ENCODE measurements at regions not wholly inside any gene's neighbourhood (a gene's known extent, or its start where the extent isn't known, plus 50 kb on each side); places are given as distances from the start of the nearest gene placed in this dataset.

GRCh38 chr20:57103146-57103800 lies 163.2 kb downstream of the BMP7 start:
- no peaks in the 10 kb centered on the region for H3K27me3 ChIP-seq (ENCODE audit: insufficient read depth, low read length)
- POLR2A ChIA-PET, result no interaction called here

More at GRCh38 chr20:57103146-57103800, 163.2 kb downstream of the BMP7 start:
- Histone ChIP-seq H3K4me1 (ENCODE audit: control insufficient read depth in 1 of 2, insufficient read depth in 2 of 2, low read length in 2 of 2) (peaks cover 0 to 6% of the 10 kb centered on the region in 2 experiments; a peak in 1 of 4 replicates), H3K4me2 (ENCODE audit: low read length) (no peak overlapping the region), H3K9me3 (ENCODE audit: control insufficient read depth in 1 of 2, insufficient read depth in 1 of 2, low read depth in 1 of 2, low read length in 2 of 2) (peaks cover 0 to 3% of the 10 kb centered on the region in 2 experiments; a peak in 1 of 4 replicates), H2AFZ (ENCODE audit: low read depth, low read length, poor library complexity, severe bottlenecking) (no peak overlapping the region), H3K27ac (ENCODE audit: low read depth, low read length) (no peak overlapping the region), H3K9ac (ENCODE audit: low read length) (no peak overlapping the region), H3K4me3 (replicated peaks in 1 of 2; ENCODE audit: low read depth in 1 of 2, low read length in 2 of 2) (no peak overlapping the region), H3K79me2 (ENCODE audit: insufficient read depth, low read length) (no peaks in the 10 kb centered on the region), H3K36me3 (ENCODE audit: control insufficient read depth in 1 of 2, insufficient read depth in 2 of 2, low read length in 2 of 2) (no peaks in the 10 kb centered on the region), H3K9me2 (ENCODE audit: insufficient read depth) (no peaks in the 10 kb centered on the region), H4K20me1 (ENCODE audit: insufficient read depth) (no peaks in the 10 kb centered on the region)
- ChIA-PET CTCF (interaction anchor here (0.8 to 1.6 kb wide), 2 partner anchors 11 to 229 kb away, joined by 3 to 4 read pairs; no protein-coding TSS in a partner anchor), RAD21 (ENCODE audit: low non-redundant PET in 1 of 2, low total read pairs in 2 of 2, uncharacterized antibody in 2 of 2, unreplicated experiment in 2 of 2) (no interaction called here)
- ATAC-seq (no peak), DNase-seq (ENCODE audit: low read depth, low spot score) (no peak)
- TF ChIP-seq TCF7L2 (IDR thresholded peaks at IDR 0.05; ENCODE audit: borderline replicate concordance, extremely low read depth, insufficient read depth, insufficient read length) (no peak), ELF1 (IDR thresholded peaks at IDR 0.05; ENCODE audit: borderline replicate concordance, low read depth) (no peak), SP1 (IDR thresholded peaks at IDR 0.05; ENCODE audit: low read depth) (no peak), ZBTB33 (IDR thresholded peaks at IDR 0.05; ENCODE audit: extremely low read depth, insufficient replicate concordance, low read length) (no peak), JUND (IDR thresholded peaks at IDR 0.05) (no peak)
- no TSS peak for BruUV-seq (replicated peaks)
- intact Hi-C loops (cut with micrococcal nuclease), result no loop called here
